Nephron progenitor cell (in vitro differentiated cells): ENCODE measurements at regions not wholly inside any gene's neighbourhood (a gene's known extent, or its start where the extent isn't known, plus 50 kb on each side); places are given as distances from the start of the nearest gene placed in this dataset.
"Not testable (repeated sequence)": the region's sequence is repeated elsewhere in the genome, so short reads cannot be mapped to it uniquely, and the experiment has no call there.

Experiments used
- DNase-seq: peaks from one replicate; pipeline ENCODE4 v3.0.0; 2021
- H3K27ac Mint-ChIP-seq: 2 replicates; pipeline ENCODE4 v1.8.0; 2021; ENCODE audit warnings: mild to moderate bottlenecking, moderate library complexity, mixed read lengths
- H3K27me3 Mint-ChIP-seq: 2 replicates; pipeline ENCODE4 v1.8.0; 2021; ENCODE audit warnings: mild to moderate bottlenecking, low read depth, mixed read lengths; ENCODE audit not compliant: poor library complexity
- H3K36me3 Mint-ChIP-seq: 2 replicates; pipeline ENCODE4 v1.8.0; 2021; ENCODE audit warnings: low read depth, mixed read lengths
- H3K4me1 Mint-ChIP-seq: 2 replicates; pipeline ENCODE4 v1.8.0; 2021; ENCODE audit warnings: mixed read lengths
- H3K4me3 Mint-ChIP-seq: 2 replicates; pipeline ENCODE4 v1.8.0; 2021; ENCODE audit warnings: mild to moderate bottlenecking, moderate library complexity, mixed read lengths
- H3K9me3 Mint-ChIP-seq: 2 replicates; pipeline ENCODE4 v1.8.0; 2021; ENCODE audit warnings: mild to moderate bottlenecking, moderate library complexity, mixed read lengths
- TF ChIP-seq, protein P1 (sequence below): fragments of 200-600 bp; sonication (generic); IDR thresholded peaks from 2 replicates; pipeline ENCODE4 v1.5.0; 2021; ENCODE audit warnings: antibody characterized with exemption

DNA sequence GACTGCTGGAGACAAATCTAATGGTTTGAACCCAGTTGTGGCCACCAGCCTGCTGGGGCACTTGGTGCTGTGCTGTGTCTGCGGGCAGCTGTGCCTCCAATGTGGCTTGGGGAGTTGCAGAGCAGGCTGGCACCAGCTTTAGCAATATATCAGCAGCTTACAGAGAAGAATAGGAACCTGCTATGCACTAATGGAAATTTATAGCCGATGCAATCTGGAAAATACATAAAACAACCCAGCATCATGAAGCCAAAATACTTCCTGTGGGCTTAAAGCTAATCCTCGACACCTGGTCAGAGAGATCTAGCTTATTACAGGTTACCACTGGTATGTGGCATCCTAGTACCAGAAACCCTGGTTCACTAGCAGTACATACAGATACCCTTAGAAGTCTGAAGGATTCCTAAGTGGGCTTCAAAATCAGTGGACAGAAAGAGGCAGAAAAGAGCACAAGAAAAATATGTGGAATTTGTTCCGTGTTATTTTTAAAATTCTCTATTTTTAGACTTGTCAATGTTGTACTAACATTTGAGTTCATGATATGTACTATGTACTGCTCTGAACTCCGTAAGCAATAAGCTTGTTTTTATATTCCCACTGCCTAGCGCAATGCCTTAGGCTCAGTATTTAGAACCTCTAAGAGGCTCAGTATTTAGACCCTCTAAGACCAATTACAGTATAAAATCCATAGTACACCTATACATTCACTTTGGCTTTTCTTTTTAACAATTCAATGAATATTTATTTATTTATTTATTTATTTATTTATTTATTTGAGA is 194.7 kb downstream of the UXS1 start:
- H3K27me3 Mint-ChIP-seq, result peaks cover 2% of the 10 kb centered on the region
- TF ChIP-seq, protein P1, sequence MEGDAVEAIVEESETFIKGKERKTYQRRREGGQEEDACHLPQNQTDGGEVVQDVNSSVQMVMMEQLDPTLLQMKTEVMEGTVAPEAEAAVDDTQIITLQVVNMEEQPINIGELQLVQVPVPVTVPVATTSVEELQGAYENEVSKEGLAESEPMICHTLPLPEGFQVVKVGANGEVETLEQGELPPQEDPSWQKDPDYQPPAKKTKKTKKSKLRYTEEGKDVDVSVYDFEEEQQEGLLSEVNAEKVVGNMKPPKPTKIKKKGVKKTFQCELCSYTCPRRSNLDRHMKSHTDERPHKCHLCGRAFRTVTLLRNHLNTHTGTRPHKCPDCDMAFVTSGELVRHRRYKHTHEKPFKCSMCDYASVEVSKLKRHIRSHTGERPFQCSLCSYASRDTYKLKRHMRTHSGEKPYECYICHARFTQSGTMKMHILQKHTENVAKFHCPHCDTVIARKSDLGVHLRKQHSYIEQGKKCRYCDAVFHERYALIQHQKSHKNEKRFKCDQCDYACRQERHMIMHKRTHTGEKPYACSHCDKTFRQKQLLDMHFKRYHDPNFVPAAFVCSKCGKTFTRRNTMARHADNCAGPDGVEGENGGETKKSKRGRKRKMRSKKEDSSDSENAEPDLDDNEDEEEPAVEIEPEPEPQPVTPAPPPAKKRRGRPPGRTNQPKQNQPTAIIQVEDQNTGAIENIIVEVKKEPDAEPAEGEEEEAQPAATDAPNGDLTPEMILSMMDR, result no peak
- H3K9me3 Mint-ChIP-seq, result peaks cover 68% of the 10 kb centered on the region
- H3K27ac Mint-ChIP-seq, result no peak overlapping the region
- peaks cover 12% of the 10 kb centered on the region for H3K36me3 Mint-ChIP-seq
- no peak for DNase-seq
- no peak overlapping the region for H3K4me3 Mint-ChIP-seq
- H3K4me1 Mint-ChIP-seq, result no peaks in the 10 kb centered on the region

DNA sequence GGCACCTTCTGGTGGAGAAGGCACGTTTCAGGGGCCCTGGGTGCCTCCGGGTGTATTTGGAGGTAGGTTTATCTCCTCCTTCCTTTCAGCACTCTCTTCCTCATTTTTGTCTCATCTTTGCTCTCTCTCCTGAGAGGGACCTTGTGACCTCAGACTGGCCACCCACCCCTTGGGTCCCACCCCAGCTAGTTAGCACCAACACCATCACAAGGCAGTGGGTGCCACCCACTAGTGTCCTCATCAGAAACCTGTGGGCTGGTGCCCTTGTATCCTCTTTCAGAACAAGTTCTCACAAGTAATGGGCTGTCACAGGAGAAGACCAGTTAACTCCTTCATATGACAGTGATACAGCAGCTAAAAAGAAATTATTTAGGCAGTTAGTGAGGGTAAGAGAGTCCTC is 196.4 kb downstream of the UXS1 start:
- Mint-ChIP-seq H3K36me3 (peaks cover 16% of the 10 kb centered on the region), H3K27me3 (peaks cover 3% of the 10 kb centered on the region), H3K4me1 (no peaks in the 10 kb centered on the region), H3K4me3 (no peak overlapping the region), H3K9me3 (peaks cover 68% of the 10 kb centered on the region), H3K27ac (no peak overlapping the region)
- no peak for DNase-seq
- TF ChIP-seq, protein P1, result no peak

DNA sequence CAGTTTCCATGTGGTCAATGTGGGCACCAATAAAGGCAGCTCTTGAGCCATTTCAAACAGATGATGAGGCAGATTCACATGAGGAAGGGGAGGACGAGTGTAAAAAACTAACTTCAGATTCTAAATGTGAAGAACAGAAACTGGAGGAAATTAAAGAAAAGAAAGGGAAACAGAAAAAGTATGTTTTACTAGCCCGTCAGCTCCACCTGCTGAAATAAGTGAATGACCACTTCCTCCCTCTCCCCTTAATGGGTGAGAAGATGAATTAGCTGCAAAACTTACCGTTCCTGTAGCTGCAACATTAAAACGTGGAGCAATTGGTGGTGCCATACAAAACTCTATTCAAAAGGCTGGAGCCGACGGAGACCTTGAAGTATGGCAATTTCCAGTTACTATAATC is 203.5 kb downstream of the UXS1 start:
- Mint-ChIP-seq H3K36me3 (peaks cover 26% of the 10 kb centered on the region), H3K4me1 (no peaks in the 10 kb centered on the region), H3K9me3 (peaks cover 95% of the 10 kb centered on the region), H3K27me3 (peaks cover 9% of the 10 kb centered on the region), H3K27ac (no peak overlapping the region), H3K4me3 (no peak overlapping the region)
- TF ChIP-seq, protein P1, result no peak
- DNase-seq, result no peak

DNA sequence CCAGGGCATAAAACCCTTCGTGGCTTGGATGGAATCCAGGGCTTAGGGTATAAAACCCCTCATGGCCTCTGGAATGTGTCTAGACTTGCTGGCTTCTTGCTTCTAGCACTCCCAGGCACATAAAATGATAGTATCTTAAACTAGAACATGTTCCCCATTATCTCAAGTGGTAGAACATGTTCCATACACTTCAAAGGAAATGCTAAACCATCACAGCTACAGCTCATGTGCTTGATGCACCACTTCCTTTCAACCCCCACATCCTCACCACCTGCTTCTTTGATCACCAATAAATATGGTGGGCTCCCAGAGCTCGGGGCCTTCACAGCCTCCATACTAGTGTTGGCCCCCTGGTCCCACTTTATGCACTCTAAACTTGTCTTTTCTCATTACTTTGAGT is 204.3 kb downstream of the UXS1 start:
- H3K4me1 Mint-ChIP-seq, H3K4me3 Mint-ChIP-seq, H3K27ac Mint-ChIP-seq, H3K27me3 Mint-ChIP-seq, DNase-seq: not testable (repeated sequence)
- Mint-ChIP-seq H3K36me3 (peaks cover 30% of the 10 kb centered on the region), H3K9me3 (peaks cover 98% of the 10 kb centered on the region)

DNA sequence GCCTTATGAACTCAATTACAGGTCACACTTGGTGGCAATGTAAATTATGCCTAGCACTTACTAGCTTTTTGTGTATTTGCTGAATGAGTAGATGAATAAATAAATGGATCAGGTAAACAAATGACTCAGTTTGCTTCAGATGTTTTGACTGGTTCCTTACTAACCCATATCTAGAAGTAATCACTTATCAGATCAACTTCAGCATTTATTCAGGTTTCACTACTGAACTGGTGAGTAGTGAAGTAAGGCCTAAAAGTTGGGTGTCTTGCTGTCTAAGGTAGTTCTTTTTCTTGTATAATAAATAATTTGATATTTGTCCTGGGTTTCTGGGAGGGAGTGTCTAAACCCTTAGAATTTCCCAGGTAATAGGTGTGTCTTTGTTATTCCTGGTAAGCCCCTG is 205.0 kb downstream of the UXS1 start:
- H3K9me3 Mint-ChIP-seq, result peaks cover 96% of the 10 kb centered on the region
- TF ChIP-seq, protein P1, result no peak
- DNase-seq, result no peak
- H3K27me3 Mint-ChIP-seq, result peaks cover 7% of the 10 kb centered on the region
- no peak overlapping the region for H3K27ac Mint-ChIP-seq
- H3K36me3 Mint-ChIP-seq, result peaks cover 31% of the 10 kb centered on the region
- H3K4me3 Mint-ChIP-seq, result no peak overlapping the region
- no peaks in the 10 kb centered on the region for H3K4me1 Mint-ChIP-seq

DNA sequence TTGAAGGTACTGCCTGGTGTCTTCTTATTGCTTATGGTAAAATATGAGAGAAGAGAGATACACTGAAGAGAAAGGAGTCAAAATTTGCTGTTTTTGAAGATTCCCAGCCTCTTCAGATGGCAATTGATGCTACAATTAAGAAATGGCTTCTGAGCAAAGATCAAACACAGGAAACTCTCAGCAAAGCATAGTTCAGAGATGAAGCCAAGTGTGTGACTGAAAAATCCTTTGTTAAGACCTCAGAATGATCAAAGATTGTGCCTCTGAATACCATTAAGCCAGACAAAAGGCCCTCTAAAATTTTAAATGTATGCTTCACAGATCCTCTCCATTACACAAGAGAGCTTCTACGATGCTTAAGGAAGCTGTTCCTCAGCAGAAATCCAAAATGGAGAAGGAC is 216.3 kb downstream of the UXS1 start:
- no peak overlapping the region for H3K27ac Mint-ChIP-seq

More for the DNA sequence above, 216.3 kb downstream of the UXS1 start:
- TF ChIP-seq, protein P1, result no peak
- Mint-ChIP-seq H3K4me1 (no peaks in the 10 kb centered on the region), H3K36me3 (peaks cover 23% of the 10 kb centered on the region), H3K27me3 (no peaks in the 10 kb centered on the region), H3K4me3 (no peak overlapping the region), H3K9me3 (peaks cover 32% of the 10 kb centered on the region)
- DNase-seq, result no peak
